IPS-NIHi11 (cell line): ENCODE measurements at regions not wholly inside any gene's neighbourhood (a gene's known extent, or its start where the extent isn't known, plus 50 kb on each side); places are given as distances from the start of the nearest gene placed in this dataset.
A peak's percentile ranks its signal among the peaks of the same experiment; 100 is the strongest.

ENCODE experiments used
- DNase-seq: peaks from one replicate; pipeline ENCODE4 v3.0.0; 2012; ENCODE audit warnings: mixed read lengths, low spot score

DNA sequence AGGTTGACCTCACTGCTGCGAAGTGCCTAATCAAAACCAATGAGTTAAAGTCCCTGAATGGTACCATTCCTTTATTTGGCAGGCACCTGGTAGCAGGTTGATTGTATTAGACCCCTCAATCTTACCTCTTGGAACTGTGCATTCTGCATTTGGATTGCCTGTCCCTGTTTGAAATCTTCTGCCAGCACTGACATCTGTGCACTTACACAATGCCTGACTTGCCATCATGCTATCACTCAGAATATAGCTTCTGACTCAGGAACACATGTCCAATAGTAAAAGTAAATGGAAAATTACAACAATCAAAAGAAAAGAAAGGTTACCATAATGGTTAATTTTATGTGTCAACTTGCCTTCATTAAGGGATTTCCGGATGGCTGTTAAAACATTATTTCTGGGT is 366.0 kb upstream of the PDGFD start:
- DNase-seq, result no peak

- no peak for DNase-seq
Observed at GRCh38 chr11:104529213-104529612, 365.3 kb upstream of the PDGFD start.

GRCh38 chr11:104526006-104526405 is 362.1 kb upstream of the PDGFD start:
- no peak for DNase-seq

GRCh38 chr11:104525416-104525815 is 361.5 kb upstream of the PDGFD start:
- no peak for DNase-seq

- DNase-seq, result no peak
Observed at GRCh38 chr11:104524254-104524653, 360.3 kb upstream of the PDGFD start.

DNA sequence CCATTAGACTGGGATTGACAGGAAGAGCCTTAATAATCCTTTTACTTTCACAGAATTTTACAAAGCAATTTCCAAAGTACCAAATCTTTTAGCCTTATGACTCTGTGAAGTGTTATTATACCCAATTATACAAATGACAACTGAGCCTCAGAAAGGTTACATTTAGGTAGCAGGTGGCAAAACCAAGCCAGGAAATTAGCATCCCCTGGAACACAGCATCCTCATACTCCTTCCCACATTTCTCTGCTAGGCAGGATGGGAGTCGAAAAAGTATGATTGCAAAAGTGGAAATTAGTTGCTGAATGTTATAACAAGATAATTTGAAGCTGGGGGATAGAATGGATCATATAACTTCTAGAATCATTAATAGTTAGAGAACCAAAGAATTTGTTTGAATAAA is 359.7 kb upstream of the PDGFD start:
- no peak for DNase-seq

DNA sequence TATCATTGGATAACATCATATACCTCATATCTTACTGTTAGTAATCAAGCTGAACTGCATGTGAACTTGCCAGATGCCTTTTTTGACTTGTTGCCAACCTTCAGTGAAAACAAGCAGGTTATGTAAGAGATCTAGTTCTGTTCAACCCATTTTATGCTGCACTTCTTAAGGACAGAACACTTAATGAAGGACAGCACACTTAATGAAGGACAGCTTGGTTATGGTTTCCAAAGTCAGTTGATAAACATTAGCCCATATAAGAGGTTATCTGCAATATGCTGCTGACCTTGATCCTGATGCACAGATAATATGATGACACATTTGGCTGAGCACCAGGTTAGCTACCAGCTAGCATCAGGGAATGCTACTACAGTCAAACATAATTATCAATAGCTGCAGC is 358.7 kb upstream of the PDGFD start:
- no peak for DNase-seq

DNA sequence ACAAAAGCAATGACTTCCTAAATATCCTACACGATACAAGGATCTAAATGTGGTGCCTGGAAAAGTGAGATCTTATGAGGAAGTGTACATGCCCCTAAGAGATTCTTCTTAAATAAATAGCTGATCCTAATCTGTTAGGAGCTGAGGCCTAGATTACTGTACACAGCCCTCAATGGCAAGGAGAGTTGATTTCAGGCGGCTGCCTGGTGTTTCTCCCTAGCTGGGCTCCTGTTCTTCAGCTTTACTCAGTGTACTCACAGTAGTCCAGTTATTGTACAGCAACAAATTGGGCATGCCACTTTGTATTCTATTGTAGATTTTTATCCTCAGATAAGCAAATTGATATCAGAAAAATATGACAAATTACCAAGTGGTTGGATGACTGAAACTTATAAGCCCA is 358.2 kb upstream of the PDGFD start:
- no peak for DNase-seq

DNA sequence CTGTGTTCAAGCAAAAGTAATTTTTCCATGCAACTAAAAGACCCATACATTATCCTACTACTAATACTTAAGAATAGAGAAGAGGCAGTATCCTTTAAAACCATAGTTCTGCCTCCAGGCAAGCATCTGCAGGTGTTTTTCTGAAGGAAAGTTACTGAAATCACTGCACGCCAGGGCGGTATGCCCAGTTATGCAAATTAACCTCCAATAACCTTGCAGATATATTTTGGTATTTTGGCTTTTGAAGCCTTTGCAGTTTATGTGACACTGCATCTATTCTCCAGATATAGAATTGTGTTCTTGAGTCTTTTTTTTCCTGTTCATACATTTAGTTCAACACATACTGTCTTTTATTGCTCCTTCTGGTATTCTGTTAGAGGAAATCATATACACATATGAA is 346.2 kb upstream of the PDGFD start:
- no peak for DNase-seq

GRCh38 chr11:104490182-104490581 is 326.2 kb upstream of the PDGFD start:
- no peak for DNase-seq

DNA sequence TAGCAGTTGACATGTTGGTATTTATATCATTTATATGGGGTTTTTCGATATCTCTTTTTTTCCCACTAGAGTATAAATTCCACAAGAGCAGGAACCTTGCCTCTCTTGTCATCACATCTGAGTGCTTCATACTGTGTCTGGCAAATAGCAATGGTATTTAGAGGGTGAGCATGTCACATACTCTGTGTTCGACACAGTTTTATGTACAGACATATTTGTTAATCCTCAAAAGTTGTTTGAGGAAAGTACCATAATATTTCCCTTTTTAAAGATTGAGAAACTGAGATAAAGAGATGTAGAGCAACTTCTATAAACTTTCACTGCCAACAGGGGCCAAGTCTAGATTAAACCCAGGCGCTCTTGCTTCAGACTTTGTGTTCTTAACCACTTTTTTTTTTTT is 324.6 kb upstream of the PDGFD start:
- DNase-seq, result no peak

DNA sequence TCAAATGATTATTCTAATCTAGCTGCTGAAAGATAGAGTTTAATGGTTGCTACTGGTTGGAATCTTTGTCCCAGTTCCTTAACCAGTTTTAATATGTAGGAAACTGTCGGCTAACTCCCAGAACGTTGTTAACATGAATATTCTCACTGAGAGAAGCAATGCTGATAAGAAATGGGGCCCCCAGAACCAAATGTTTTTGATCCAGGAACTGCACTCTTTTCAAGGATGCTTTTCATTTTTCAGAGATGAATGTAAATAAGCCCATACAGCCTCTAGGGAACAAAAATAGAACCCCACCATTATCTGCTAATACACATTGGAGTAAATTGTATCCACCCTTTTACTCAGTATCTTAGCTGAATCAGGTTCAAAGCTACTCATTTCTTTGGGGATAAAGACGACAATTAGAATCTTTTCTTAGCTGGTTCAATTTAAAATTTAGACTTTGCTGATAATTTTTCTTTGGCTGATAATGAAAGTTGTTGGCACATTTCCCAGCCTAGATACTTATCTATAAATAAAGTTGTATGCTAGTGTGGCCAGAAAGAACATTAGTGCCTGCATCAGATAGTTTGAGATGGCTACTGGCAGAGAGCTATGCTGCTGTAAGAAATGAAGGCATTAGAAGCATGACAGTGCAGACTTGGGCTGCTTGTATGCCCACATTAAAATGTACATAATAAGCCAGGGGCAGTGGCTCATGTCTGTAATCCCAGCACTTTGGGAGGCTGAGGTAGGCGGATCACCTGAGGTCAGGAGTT is 323.3 kb upstream of the PDGFD start:
- no peak for DNase-seq

GRCh38 chr11:104484804-104485554 is 321.0 kb upstream of the PDGFD start:
- DNase-seq, result no peak

DNA sequence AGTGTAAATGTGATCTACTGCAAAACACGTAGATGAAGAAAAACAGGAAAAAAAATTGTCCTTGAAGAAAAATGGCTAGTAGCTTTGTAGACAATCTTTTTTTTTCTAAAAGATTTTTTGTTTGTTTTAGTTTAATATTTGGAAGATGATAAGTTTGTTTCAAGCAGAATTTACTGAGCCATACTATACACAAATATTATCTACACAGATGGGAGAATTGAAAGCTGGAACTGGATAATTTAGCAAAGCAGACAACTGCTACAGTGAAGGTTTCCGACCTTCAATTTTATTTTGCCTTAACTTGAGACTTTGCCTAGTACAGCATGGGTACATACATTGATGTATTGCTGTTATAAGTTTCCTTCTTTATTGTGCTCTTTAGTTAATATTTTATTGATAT is 313.0 kb upstream of the PDGFD start:
- DNase-seq, result no peak

DNA sequence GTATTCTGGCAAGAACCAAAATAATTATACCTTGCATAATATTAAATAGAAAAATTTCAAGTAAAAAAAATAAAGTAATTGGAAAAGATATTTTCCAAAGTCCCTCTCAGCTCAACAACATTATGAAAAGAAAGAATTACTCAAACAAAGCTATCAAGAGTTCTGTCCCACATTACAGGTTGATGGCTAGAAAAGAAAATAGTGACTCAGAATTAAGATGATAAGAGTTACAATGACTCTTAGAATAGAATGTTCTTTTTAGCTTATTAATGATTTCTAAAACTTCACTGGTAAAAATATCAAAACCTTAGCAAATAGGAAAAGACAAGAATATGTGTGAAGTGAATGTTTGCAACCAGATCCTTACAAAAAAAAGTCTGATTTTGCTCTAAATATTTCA is 312.5 kb upstream of the PDGFD start:
- no peak for DNase-seq

GRCh38 chr11:104467404-104467803 is 303.5 kb upstream of the PDGFD start:
- DNase-seq, result no peak

DNA sequence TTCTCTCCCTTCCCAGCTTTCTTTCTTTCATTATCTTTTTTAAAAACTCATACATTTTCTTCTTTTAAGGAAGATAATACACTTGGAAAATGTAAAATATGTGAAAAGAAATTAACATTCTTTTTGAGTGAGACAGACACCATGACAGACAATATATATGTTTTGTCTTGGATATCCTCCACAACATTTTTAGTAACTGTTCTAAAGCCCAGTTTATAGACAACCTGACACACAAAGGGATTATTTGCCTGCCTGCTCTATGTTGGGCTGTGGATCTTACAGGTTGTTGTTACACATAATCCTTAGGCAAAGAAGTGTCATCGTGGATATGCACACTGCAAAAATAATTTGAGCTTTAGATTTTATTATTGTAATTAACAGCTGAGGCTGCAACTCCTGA is 301.4 kb upstream of the PDGFD start:
- no peak for DNase-seq

DNA sequence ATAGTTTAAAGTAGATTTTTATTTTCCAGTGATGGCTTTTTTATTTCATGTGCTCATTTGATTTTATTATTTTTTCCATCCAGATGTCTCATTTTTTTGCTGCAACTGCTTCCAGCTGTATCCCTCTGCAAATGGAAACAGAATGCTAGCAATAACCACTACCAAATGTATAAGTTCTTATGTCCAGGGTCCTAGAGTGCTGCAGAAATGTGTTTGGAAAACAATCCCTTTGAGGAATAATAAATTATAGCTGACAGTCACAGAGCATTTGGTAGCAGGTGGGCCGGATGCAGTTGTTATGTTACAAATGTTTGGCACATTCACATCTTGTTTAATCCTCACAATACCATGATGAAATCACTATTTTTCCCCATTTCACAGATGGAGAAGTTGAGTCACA is 300.7 kb upstream of the PDGFD start:
- no peak for DNase-seq

DNA sequence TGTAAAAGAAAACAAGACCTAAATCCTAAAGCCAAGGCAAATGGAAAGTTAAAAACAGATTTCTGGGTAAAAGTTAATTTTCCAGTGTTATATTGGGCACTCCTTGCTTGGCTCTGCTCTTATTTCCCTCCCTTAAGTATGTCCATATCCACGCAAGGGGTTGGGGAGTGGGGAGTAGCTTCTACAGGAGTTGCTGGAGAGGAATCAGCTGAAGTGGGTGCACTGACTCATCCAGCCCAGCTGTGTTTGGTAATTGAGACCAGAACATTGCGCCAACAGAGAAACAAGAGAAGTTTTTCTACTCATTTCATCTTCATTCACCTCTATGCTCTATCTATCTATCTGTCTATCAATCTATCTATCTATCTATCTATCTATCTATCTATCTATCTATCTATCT is 298.4 kb upstream of the PDGFD start:
- no peak for DNase-seq

- DNase-seq, result peak; percentile 10
Observed at GRCh38 chr11:104451197-104451893, 287.4 kb upstream of the PDGFD start.

GRCh38 chr11:104443387-104443786 is 279.4 kb upstream of the PDGFD start:
- no peak for DNase-seq

- no peak for DNase-seq
Observed at GRCh38 chr11:104442321-104442720, 278.4 kb upstream of the PDGFD start.

DNA sequence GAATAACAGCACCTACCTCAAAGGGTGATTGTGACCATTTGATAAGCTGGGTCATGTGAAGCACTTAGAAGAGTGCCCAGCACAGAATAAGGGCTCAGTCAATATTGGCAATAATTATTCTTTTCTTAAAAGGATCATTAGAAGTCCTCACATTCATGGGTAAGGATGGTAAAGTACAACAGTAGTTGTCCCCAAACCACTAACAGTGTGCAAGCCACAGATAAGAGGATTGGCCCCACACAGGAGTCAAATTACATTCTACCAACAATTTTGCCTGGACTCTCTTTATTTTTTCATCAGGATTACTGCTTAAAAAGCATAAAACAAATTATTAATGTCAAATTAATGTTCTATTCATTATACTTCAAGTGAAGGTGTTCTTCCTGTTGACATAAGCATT is 271.5 kb upstream of the PDGFD start:
- no peak for DNase-seq
